Endothelial cell of umbilical vein (primary cell): ENCODE measurements at regions not wholly inside any gene's neighbourhood (a gene's known extent, or its start where the extent isn't known, plus 50 kb on each side); places are given as distances from the start of the nearest gene placed in this dataset.

ENCODE experiments used
- BruUV-seq: library from RNA; stranded (reverse); fragments of 400-500 nt; replicated peaks from 2 replicates; lab custom pipeline; 2021; lab: Mats Ljungman, UMichigan
- CTCF ChIA-PET: fragments of 300-600, 350-600 bp; sonication (Branson Sonifier 250); formaldehyde crosslinking; loops from one replicate; lab custom pipeline; 2021; ENCODE audit warnings: antibody characterized with exemption, inconsistent platforms; lab: Charles Lee
- POLR2A ChIA-PET: fragments of 300-600, 350-600 bp; sonication (Branson Sonifier 250); formaldehyde crosslinking; loops from one replicate; lab custom pipeline; 2021; ENCODE audit warnings: antibody characterized with exemption, inconsistent platforms; lab: Charles Lee
- DNase-seq: peaks from one replicate; pipeline ENCODE4 v3.0.0-alpha.2; 2011; ENCODE audit warnings: low read depth, low spot score
- FAIRE-seq: peaks from 2 replicates; lab custom pipeline; 2011; peaks lifted over from hg19 to GRCh38; lab: Jason Lieb, UNC
- H2AFZ ChIP-seq: 2 replicates; pipeline ENCODE4 v1.6.0; 2012; ENCODE audit warnings: low read depth, low read length, control low read depth, inconsistent platforms
- H3K27ac ChIP-seq: 2 replicates; pipeline ENCODE4 v1.5.1; 2011; ENCODE audit warnings: low read depth, mild to moderate bottlenecking, control low read depth, low read length, moderate library complexity; ENCODE audit not compliant: insufficient read depth
- H3K27me3 ChIP-seq, 2 experiments: 2 replicates each; pipeline versions ENCODE4 v1.6.0 to v1.6.1; 2011; ENCODE audit warnings: low read length in 2 of 2, mixed read lengths in 1 of 2; ENCODE audit not compliant: control insufficient read depth in 2 of 2, insufficient read depth in 2 of 2
- H3K36me3 ChIP-seq, 2 experiments: 2 replicates in 1 of 2; 3 replicates in 1 of 2; pipeline ENCODE4 v1.5.1; 2011; ENCODE audit warnings: low read length in 2 of 2, mild to moderate bottlenecking in 1 of 2, moderate library complexity in 1 of 2; ENCODE audit not compliant: control insufficient read depth in 2 of 2, insufficient read depth in 2 of 2; ENCODE audit errors: extremely low read depth in 1 of 2
- H3K4me1 ChIP-seq: 3 replicates; pipeline ENCODE4 v1.5.1; 2011; ENCODE audit warnings: mild to moderate bottlenecking, low read length; ENCODE audit not compliant: control insufficient read depth, insufficient read depth; ENCODE audit errors: extremely low read depth
- H3K4me2 ChIP-seq: 2 replicates; pipeline ENCODE4 v1.6.1; 2011; ENCODE audit warnings: low read length, control low read depth, mixed read lengths; ENCODE audit not compliant: insufficient read depth
- H3K4me3 ChIP-seq, 3 experiments: fragments of 200-600 bp in 1 of 3; sonication (generic), shearing (Covaris generic) in 1 of 3; replicated peaks in 1 of 3; 2 replicates each; pipeline ENCODE4 v1.5.1; 2011 to 2016; ENCODE audit warnings: control low read depth in 3 of 3, low read length in 3 of 3, mild to moderate bottlenecking in 2 of 3, inconsistent platforms in 1 of 3, low read depth in 1 of 3, moderate library complexity in 1 of 3; ENCODE audit not compliant: insufficient read depth in 1 of 3
- H3K79me2 ChIP-seq: 2 replicates; pipeline ENCODE4 v1.6.0; 2012; ENCODE audit warnings: low read length, inconsistent platforms; ENCODE audit not compliant: control insufficient read depth, insufficient read depth
- H3K9ac ChIP-seq: replicated peaks from 2 replicates; pipeline ENCODE3; 2011; ENCODE audit warnings: low read length, control low read depth; ENCODE audit not compliant: insufficient read depth; ENCODE audit errors: extremely low read depth
- H3K9me1 ChIP-seq: replicated peaks from 3 replicates; pipeline ENCODE4 v1.6.0; 2011; ENCODE audit warnings: mild to moderate bottlenecking, low read length; ENCODE audit not compliant: control insufficient read depth, insufficient read depth; ENCODE audit errors: extremely low read depth
- H3K9me3 ChIP-seq: replicated peaks from 2 replicates; pipeline ENCODE4 v1.5.1; 2012; ENCODE audit warnings: low read length, inconsistent platforms; ENCODE audit not compliant: control insufficient read depth, insufficient read depth
- H4K20me1 ChIP-seq: replicated peaks from 2 replicates; pipeline ENCODE3; 2011; ENCODE audit warnings: mild to moderate bottlenecking, low read length; ENCODE audit not compliant: control insufficient read depth, insufficient read depth; ENCODE audit errors: extremely low read depth
- CTCF ChIP-seq, 2 donors: IDR thresholded peaks; 1 replicate in 1 of 2; 2 replicates in 1 of 2; pipeline ENCODE4 v1.5.1; 2011; ENCODE audit warnings: low read length in 2 of 2, mild to moderate bottlenecking in 2 of 2, moderate library complexity in 2 of 2, control low read depth in 1 of 2, inconsistent platforms in 1 of 2, low read depth in 1 of 2; ENCODE audit not compliant: insufficient read depth in 1 of 2; ENCODE audit errors: extremely low read depth in 1 of 2
- EZH2 ChIP-seq: IDR thresholded peaks from 2 replicates; pipeline ENCODE4 v1.6.1; 2012; ENCODE audit warnings: borderline replicate concordance, low read depth, mild to moderate bottlenecking, moderate library complexity, low read length, inconsistent platforms; ENCODE audit not compliant: severe bottlenecking
- FOS ChIP-seq: IDR thresholded peaks from 2 replicates; pipeline ENCODE4 v1.6.1; 2011; ENCODE audit warnings: mild to moderate bottlenecking, low read length, moderate library complexity, borderline replicate concordance; ENCODE audit not compliant: insufficient read depth
- GATA2 ChIP-seq: IDR thresholded peaks from 2 replicates; pipeline ENCODE4 v1.7.0; 2011; ENCODE audit warnings: low read depth, mild to moderate bottlenecking, moderate library complexity, mixed read lengths, low read length; ENCODE audit not compliant: insufficient read length, insufficient read depth
- JUN ChIP-seq: IDR thresholded peaks from 2 replicates; pipeline ENCODE4 v1.6.1; 2011; ENCODE audit warnings: borderline replicate concordance, low read depth; ENCODE audit not compliant: insufficient read length, insufficient read depth
- MAX ChIP-seq: IDR thresholded peaks from 2 replicates; pipeline ENCODE4 v1.6.1; 2011; ENCODE audit not compliant: insufficient read depth, insufficient read length
- MYC ChIP-seq: IDR thresholded peaks from one replicate; pipeline ENCODE4 v1.6.1; 2011; ENCODE audit warnings: mild to moderate bottlenecking, low read depth, low read length
- POLR2A ChIP-seq: IDR thresholded peaks from 2 replicates; pipeline ENCODE4 v1.6.1; 2012; ENCODE audit warnings: low read depth, mild to moderate bottlenecking, control low read depth, low read length
- POLR2AphosphoS5 ChIP-seq: IDR thresholded peaks from 2 replicates; pipeline ENCODE4 v1.6.1; 2012; ENCODE audit warnings: low read depth, mild to moderate bottlenecking, control low read depth, low read length, moderate library complexity; ENCODE audit not compliant: insufficient read depth
- dilution Hi-C: fragments of 300-500 bp; cut with MboI; formaldehyde crosslinking; loops from one replicate; pipeline ENCODE4 v1.15.0; 2019; ENCODE audit warnings: low sequenced_read_pairs; ENCODE audit not compliant: extremely low pct_ligation_motif_present
- intact Hi-C: fragments of 100-400 bp; cut with micrococcal nuclease; formaldehyde crosslinking; loops from one replicate; pipeline ENCODE4 v1.10.0; 2022

- intact Hi-C loops: no loop called here
- CTCF ChIA-PET: no interaction called here
- no peak for FAIRE-seq
- no peaks in the 10 kb centered on the region for H3K27me3 ChIP-seq
- no peaks in the 10 kb centered on the region for H3K79me2 ChIP-seq
- POLR2A ChIA-PET: no interaction called here
- no peaks in the 10 kb centered on the region for H3K36me3 ChIP-seq
- H3K4me2 ChIP-seq: no peak overlapping the region
- no peak overlapping the region for H2AFZ ChIP-seq
- H3K9me1 ChIP-seq: no peaks in the 10 kb centered on the region
- no peak for DNase-seq
- no peak for TF ChIP-seq FOS
- TF ChIP-seq MAX: no peak
- no peak for TF ChIP-seq CTCF (IDR thresholded peaks at IDR 0.05; ENCODE audit: extremely low read depth in 1 of 2, insufficient read depth in 1 of 2, low read depth in 1 of 2, low read length in 2 of 2)
- TF ChIP-seq POLR2A: no peak
- TF ChIP-seq EZH2: no peak
- no peak for TF ChIP-seq MYC
- TF ChIP-seq GATA2: no peak
- TF ChIP-seq JUN: no peak
- TF ChIP-seq POLR2AphosphoS5: no peak
- H3K9me3 ChIP-seq: no peaks in the 10 kb centered on the region
- dilution Hi-C loops: no loop called here
- no peak overlapping the region for H3K4me3 ChIP-seq
- H3K9ac ChIP-seq: no peak overlapping the region
- BruUV-seq: no TSS peak
- H3K27ac ChIP-seq: no peak overlapping the region
- H4K20me1 ChIP-seq: no peaks in the 10 kb centered on the region
- H3K4me1 ChIP-seq: no peaks in the 10 kb centered on the region
These were observed 56.0 kb upstream of the C14orf180 start for GRCh38 chr14:104523546-104523935.
